ENCODE measurements at regions not wholly inside any gene's neighbourhood (a gene's known extent, or its start where the extent isn't known, plus 50 kb on each side); places are given as distances from the start of the nearest gene placed in this dataset.
"Not testable (repeated sequence)": the region's sequence is repeated elsewhere in the genome, so short reads cannot be mapped to it uniquely, and the experiment has no call there.

DNA sequence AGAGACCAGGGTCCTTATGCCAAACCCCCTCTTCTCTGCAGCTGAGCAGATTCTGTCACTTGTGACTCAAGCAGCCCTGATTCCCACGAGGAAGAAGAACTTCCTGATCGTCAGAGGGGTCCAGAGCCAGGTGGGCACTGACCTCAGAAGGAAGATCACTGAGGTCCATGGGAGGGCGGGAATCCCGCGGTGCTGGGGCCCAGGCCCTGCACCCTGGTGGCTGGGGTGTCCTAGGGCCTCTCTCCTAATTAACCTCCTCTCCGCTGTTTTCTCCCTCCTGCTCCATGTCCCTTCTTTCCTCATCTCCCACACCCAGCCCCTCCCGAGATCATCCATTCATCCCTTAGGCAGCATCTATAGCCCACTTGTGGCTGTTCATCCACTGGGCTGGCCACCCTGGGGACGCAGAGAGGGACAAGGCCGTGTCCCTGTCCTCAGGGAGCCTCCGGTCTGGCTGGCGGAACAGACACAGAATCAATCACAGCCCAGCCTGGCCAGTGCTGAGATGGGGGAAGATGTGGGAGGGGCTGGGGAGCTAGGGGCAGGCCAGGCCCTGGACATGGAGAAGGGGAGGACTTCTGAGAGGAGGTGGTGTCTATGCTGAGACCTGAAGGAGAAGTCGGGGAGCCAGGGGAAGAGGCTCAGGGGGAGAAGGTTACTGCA lies 638.3 kb downstream of the MATN1 start:
- WGBS, 2 donors = 76 to 88% methylated on average over 11 to 12 of the region's 12 CpGs
- ATAC-seq (ENCODE audit: low FRiP score in 2 of 2) = no peak
- DNase-seq = peak in 1 of 2 donors; percentile 62
- no peaks in the 10 kb centered on the region for H3K27me3 ChIP-seq
- H3K4me1 ChIP-seq = peaks cover 22 to 31% (median 25%) of the 10 kb centered on the region in 4 donors
- H3K9me3 ChIP-seq = no peaks in the 10 kb centered on the region
- no peaks in the 10 kb centered on the region for H3K36me3 ChIP-seq
- H3K4me3 ChIP-seq = no peak overlapping the region
- no peak overlapping the region for H3K27ac ChIP-seq
- TF ChIP-seq EP300 (IDR thresholded peaks at IDR 0.05) (no peak), POLR2A (IDR thresholded peaks at IDR 0.05) (no peak), POLR2AphosphoS5 (IDR thresholded peaks at IDR 0.05) (no peak)
- TF ChIP-seq, protein P1, sequence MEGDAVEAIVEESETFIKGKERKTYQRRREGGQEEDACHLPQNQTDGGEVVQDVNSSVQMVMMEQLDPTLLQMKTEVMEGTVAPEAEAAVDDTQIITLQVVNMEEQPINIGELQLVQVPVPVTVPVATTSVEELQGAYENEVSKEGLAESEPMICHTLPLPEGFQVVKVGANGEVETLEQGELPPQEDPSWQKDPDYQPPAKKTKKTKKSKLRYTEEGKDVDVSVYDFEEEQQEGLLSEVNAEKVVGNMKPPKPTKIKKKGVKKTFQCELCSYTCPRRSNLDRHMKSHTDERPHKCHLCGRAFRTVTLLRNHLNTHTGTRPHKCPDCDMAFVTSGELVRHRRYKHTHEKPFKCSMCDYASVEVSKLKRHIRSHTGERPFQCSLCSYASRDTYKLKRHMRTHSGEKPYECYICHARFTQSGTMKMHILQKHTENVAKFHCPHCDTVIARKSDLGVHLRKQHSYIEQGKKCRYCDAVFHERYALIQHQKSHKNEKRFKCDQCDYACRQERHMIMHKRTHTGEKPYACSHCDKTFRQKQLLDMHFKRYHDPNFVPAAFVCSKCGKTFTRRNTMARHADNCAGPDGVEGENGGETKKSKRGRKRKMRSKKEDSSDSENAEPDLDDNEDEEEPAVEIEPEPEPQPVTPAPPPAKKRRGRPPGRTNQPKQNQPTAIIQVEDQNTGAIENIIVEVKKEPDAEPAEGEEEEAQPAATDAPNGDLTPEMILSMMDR (IDR thresholded peaks at IDR 0.05) = no peak

- TF ChIP-seq EP300 (IDR thresholded peaks at IDR 0.05) = no peak
- TF ChIP-seq, protein P1 (IDR thresholded peaks at IDR 0.05) = no peak
- no peak for TF ChIP-seq POLR2A (IDR thresholded peaks at IDR 0.05)
- TF ChIP-seq POLR2AphosphoS5 (IDR thresholded peaks at IDR 0.05) = no peak
- H3K27ac ChIP-seq = peak overlapping the region; percentile 43 to 68 (median 47)
- no peaks in the 10 kb centered on the region for H3K9me3 ChIP-seq
- peak; percentile 8 to 38 for ATAC-seq (ENCODE audit: low FRiP score in 2 of 2)
- no peak overlapping the region for H3K4me3 ChIP-seq
- H3K4me1 ChIP-seq = peaks cover 22 to 27% (median 25%) of the 10 kb centered on the region in 4 donors
- H3K27me3 ChIP-seq = no peaks in the 10 kb centered on the region
- no peaks in the 10 kb centered on the region for H3K36me3 ChIP-seq
- WGBS, 2 donors = 14 to 32% methylated on average over 9 to 11 of the region's 11 CpGs
- DNase-seq = peak in 1 of 2 donors; percentile 60
Measured at GRCh38 chr1:30083800-30084464, 639.5 kb downstream of the MATN1 start.

DNA sequence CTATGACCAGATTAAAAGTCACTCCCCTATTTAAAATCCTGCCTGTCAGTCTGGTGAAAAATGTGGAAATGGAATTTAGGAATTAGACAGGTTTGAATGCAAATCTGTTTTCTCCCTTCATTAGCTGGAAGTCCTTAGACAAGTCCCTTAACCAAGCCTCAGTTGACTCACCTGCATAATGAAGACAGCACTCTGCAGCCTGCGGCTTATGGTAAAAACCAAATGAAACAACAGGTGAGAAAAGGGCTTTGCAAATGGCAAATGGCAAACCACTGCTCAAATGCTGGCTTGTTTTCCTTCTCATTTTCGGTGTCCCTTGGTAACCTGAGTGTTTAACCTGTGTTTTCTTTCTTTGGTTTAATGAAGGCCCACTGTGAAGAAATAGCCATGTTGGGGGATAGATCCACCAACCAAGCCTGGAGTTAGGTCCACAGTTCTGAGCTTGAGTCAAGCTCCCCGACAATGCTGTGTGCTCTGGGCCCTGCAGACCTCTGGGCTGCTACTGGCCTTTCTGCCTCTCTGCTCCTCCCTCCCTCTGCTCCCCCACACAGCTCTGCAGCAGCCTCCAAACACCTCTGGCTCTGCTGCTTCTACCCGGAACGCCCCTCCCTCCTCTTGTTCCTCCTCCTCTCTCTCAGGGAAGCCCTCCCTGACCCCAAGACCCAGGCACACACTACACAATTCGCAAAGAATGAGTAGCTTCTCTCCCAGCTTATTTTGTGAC lies 641.8 kb downstream of the MATN1 start:
- H3K9me3 ChIP-seq = no peaks in the 10 kb centered on the region
- DNase-seq (no peak), ATAC-seq (ENCODE audit: low FRiP score in 2 of 2) (no peak)
- no peak overlapping the region for H3K27ac ChIP-seq
- TF ChIP-seq EP300 (IDR thresholded peaks at IDR 0.05) = no peak
- 80 to 86% methylated on average over 6 of the region's 6 CpGs for WGBS, 2 donors
- no peaks in the 10 kb centered on the region for H3K27me3 ChIP-seq
- H3K4me3 ChIP-seq = no peak overlapping the region
- peaks cover 22 to 26% (median 25%) of the 10 kb centered on the region in 4 donors for H3K4me1 ChIP-seq
- no peaks in the 10 kb centered on the region for H3K36me3 ChIP-seq

- H3K4me1 ChIP-seq; H3K9me3 ChIP-seq; ATAC-seq (ENCODE audit: low FRiP score in 2 of 2); DNase-seq; H3K27ac ChIP-seq; H3K4me3 ChIP-seq; H3K36me3 ChIP-seq; H3K27me3 ChIP-seq: not testable (repeated sequence)
Measured at GRCh38 chr1:30075916-30076315, 647.5 kb downstream of the MATN1 start.

GRCh38 chr1:30068787-30069472 lies 654.5 kb downstream of the MATN1 start:
- H3K36me3 ChIP-seq = no peaks in the 10 kb centered on the region
- H3K4me3 ChIP-seq = no peak overlapping the region
- DNase-seq (peak in 1 of 2 donors; percentile 50), ATAC-seq (ENCODE audit: low FRiP score in 2 of 2) (no peak)
- no peaks in the 10 kb centered on the region for H3K4me1 ChIP-seq
- TF ChIP-seq, protein P1 (IDR thresholded peaks at IDR 0.05) = no peak
- TF ChIP-seq POLR2AphosphoS5 (IDR thresholded peaks at IDR 0.05) = no peak
- TF ChIP-seq EP300 (IDR thresholded peaks at IDR 0.05) = no peak
- no peak for TF ChIP-seq POLR2A (IDR thresholded peaks at IDR 0.05)
- 91 to 93% methylated on average over 9 of the region's 9 CpGs for WGBS, 2 donors
- no peaks in the 10 kb centered on the region for H3K9me3 ChIP-seq
- no peaks in the 10 kb centered on the region for H3K27me3 ChIP-seq
- no peak overlapping the region for H3K27ac ChIP-seq

Data from upper lobe of left lung (tissue), 6 donors.